Activated CD8-positive, alpha-beta T cell treated with anti-CD3 and anti-CD28 coated beads, Interleukin-2, amount 10 ng/mL, durations not matched to agents 7 days and 5 days (primary cell): ENCODE measurements at regions not wholly inside any gene's neighbourhood (a gene's known extent, or its start where the extent isn't known, plus 50 kb on each side); places are given as distances from the start of the nearest gene placed in this dataset.
"Not testable (repeated sequence)": the region's sequence is repeated elsewhere in the genome, so short reads cannot be mapped to it uniquely, and the experiment has no call there.

Experiments used
- ATAC-seq: fragments of 150-1000 bp; cut with Tn5 transposase; one replicate; pipeline ENCODE4 v1.10.0; 2021; ENCODE audit warnings: moderate library complexity
- CTCF ChIA-PET: fragments of 350-600 bp; sonication (Branson Sonifier 250); formaldehyde crosslinking; loops from one replicate; lab custom pipeline; 2021; ENCODE audit warnings: antibody characterized with exemption; lab: Charles Lee
- POLR2A ChIA-PET: fragments of 350-600 bp; sonication (Branson Sonifier 250); formaldehyde crosslinking; loops from one replicate; lab custom pipeline; 2021; ENCODE audit warnings: antibody characterized with exemption; lab: Charles Lee
- DNase-seq: peaks from one replicate; pipeline ENCODE4 v3.0.0-alpha.2; 2020
- H3K27ac Mint-ChIP-seq: one replicate; pipeline ENCODE4 v1.8.0; 2021; ENCODE audit warnings: mild to moderate bottlenecking, mixed read lengths
- H3K27me3 Mint-ChIP-seq: one replicate; pipeline ENCODE4 v1.8.0; 2021; ENCODE audit warnings: low read depth, mixed read lengths
- H3K36me3 Mint-ChIP-seq: one replicate; pipeline ENCODE4 v1.8.0; 2021; ENCODE audit warnings: low read depth, mixed read lengths
- H3K4me1 Mint-ChIP-seq: one replicate; pipeline ENCODE4 v1.8.0; 2021; ENCODE audit warnings: low read depth, mixed read lengths
- H3K4me3 Mint-ChIP-seq: one replicate; pipeline ENCODE4 v1.8.0; 2021; ENCODE audit warnings: mild to moderate bottlenecking, mixed read lengths
- H3K9me3 Mint-ChIP-seq: one replicate; pipeline ENCODE4 v1.8.0; 2022; ENCODE audit warnings: mixed read lengths; ENCODE audit not compliant: insufficient read depth

DNA sequence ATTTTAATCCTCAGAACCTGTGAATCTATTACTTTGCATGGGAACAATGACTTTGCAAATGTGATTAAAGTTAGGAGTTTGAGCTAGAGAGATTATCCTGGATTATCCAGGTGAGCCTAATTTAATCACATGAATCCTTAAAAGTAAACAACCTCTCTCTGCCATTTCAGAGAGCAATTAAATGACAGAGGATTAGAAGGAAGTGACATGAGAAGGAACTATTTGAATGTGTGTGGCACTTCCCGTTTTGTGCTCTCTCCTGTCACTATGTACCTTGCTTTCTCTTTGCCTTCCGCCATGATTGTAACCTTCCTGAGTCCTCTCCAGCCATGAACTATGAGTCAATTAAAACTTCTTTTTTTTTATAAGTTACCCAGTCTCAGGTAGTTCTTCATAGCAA is 559.2 kb downstream of the PRIM2 start:
- H3K4me3 Mint-ChIP-seq, H3K27ac Mint-ChIP-seq, ATAC-seq, POLR2A ChIA-PET, H3K4me1 Mint-ChIP-seq, CTCF ChIA-PET, DNase-seq, H3K27me3 Mint-ChIP-seq, H3K9me3 Mint-ChIP-seq, H3K36me3 Mint-ChIP-seq: not testable (repeated sequence)

DNA sequence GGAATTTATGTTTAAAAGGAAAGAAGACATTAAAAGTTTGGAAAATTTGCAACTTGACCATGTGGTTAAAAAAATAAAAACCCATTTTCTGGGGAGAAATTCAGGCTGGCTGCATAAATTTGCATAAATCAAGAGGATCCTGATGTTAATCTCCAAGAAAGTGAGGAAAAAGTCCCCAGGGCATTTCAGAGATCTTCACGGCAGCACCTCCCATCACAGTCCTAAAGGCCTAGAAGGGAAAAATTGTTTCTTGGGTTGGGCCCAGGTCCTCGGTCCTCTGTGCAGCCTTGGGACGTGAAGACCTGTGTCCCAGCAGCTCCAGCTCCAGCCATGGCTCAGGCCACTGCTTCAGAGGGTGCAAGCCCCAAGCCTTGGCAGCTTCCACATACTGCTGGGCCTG is 560.3 kb downstream of the PRIM2 start:
- POLR2A ChIA-PET, H3K36me3 Mint-ChIP-seq, ATAC-seq, DNase-seq, H3K27ac Mint-ChIP-seq, H3K27me3 Mint-ChIP-seq, H3K4me1 Mint-ChIP-seq, H3K4me3 Mint-ChIP-seq, CTCF ChIA-PET, H3K9me3 Mint-ChIP-seq: not testable (repeated sequence)

DNA sequence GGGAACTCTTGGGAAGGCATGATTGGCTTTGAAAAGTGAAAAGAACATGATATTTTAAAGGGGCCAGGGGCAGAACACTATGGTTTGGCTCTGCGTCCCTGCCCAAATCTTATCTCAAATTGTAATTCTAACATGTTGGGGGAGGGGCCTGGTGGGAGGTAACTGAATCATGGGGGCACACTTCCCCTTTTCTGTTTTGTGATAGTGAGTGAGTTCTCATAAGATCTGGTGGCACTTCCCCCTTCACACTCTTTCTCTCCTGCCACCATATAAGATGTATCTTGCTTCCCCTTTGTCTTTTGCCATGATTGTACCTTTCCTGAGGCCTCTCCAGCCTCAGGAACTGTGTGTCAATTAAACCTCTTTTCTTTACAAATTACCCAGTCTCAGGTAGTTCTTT is 561.4 kb downstream of the PRIM2 start:
- CTCF ChIA-PET, H3K27me3 Mint-ChIP-seq, POLR2A ChIA-PET, DNase-seq, H3K4me1 Mint-ChIP-seq, H3K9me3 Mint-ChIP-seq, H3K4me3 Mint-ChIP-seq, H3K36me3 Mint-ChIP-seq, H3K27ac Mint-ChIP-seq, ATAC-seq: not testable (repeated sequence)

DNA sequence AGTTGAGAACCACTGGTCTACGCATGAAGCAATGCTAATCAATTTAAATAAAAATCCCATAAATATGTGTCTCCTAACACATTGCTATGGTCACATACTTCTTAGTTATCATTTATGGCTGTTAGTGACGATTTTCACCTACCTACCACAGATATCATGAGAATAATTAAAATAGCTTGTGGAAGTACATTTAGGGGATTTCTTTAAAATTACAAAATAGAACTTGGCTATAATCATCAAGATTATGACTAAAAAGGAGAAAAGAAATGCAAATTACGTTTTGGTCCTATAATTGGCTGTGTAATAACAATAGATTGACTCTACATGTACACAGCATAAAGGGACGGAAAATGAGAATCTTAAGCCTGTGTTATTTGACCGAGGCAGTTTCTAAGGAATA is 581.4 kb downstream of the PRIM2 start:
- H3K27me3 Mint-ChIP-seq, DNase-seq, CTCF ChIA-PET, H3K27ac Mint-ChIP-seq, POLR2A ChIA-PET, H3K36me3 Mint-ChIP-seq, ATAC-seq, H3K4me3 Mint-ChIP-seq, H3K4me1 Mint-ChIP-seq, H3K9me3 Mint-ChIP-seq: not testable (repeated sequence)

DNA sequence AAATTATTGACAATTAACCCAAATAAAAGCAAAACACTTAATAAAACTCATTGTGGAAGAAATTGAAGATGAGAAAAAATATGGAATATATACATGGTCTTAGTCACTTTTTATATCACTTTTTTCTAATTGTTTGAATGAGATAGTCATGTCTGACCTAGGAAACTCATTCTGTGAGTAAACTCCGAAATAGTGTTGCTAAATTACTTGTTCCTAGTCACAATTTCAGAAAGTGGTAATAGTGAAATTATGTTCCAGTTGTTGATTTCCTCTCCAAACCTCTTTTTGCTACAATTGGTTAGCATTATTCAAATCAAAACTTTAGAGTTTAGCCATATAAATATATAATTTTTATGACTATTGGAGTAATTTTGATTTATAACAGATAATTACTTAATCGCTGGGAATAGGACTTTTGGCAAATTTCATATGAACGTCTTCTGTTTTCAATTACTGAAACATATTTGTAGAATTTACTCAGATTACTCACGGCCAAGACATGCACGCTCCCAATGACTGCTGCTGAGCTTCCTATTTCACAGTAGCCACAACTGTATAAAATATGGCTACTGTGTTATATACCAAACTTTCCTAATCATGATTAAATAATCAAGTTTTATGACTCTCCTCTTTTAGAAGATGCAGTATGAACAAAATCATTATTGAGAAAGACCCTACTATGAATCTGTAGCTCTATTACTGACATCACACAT is 583.4 kb downstream of the PRIM2 start:
- H3K27me3 Mint-ChIP-seq, H3K9me3 Mint-ChIP-seq, POLR2A ChIA-PET, H3K36me3 Mint-ChIP-seq, H3K27ac Mint-ChIP-seq, H3K4me3 Mint-ChIP-seq, H3K4me1 Mint-ChIP-seq, CTCF ChIA-PET, ATAC-seq, DNase-seq: not testable (repeated sequence)

DNA sequence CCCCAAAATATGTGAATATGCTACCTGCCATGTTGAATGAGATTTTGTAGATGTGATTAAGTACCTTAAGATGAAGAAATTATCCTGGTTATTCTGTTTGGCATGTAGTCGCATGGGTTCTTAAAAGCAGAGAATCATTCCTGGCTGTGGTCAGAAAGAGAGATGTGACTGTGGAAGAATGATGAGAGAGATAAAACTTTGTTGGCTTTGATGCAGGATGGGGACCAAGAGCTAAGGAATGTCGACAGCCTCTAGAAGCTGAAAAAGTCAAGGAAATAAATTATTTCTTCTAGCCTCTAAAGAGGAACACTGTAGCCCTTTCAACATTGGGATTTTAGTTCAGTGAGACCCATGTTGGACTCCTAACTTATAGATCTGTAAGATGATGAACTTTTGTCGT is 584.0 kb downstream of the PRIM2 start:
- ATAC-seq, POLR2A ChIA-PET, CTCF ChIA-PET, DNase-seq, H3K4me1 Mint-ChIP-seq, H3K4me3 Mint-ChIP-seq, H3K36me3 Mint-ChIP-seq, H3K9me3 Mint-ChIP-seq, H3K27ac Mint-ChIP-seq, H3K27me3 Mint-ChIP-seq: not testable (repeated sequence)

DNA sequence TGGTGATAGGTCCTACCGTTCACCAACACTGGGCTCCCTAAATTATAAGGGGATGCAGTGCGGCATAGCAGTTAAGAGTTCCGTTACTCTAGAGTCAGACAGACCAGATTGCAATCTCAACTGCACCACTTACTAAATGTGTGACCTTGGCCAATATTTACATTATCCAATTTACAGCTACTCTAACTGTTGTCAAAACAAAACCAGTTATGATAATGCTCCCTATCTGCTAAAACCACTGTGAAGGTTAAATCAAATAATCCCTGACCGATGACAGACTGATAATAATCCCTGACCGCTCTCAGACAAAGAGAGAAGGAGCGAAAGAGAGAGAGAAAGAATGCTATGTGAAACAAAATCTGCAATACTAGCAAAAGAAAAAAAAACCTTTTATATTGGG is 586.9 kb downstream of the PRIM2 start:
- H3K4me3 Mint-ChIP-seq, ATAC-seq, CTCF ChIA-PET, H3K27me3 Mint-ChIP-seq, H3K27ac Mint-ChIP-seq, H3K9me3 Mint-ChIP-seq, H3K4me1 Mint-ChIP-seq, POLR2A ChIA-PET, H3K36me3 Mint-ChIP-seq, DNase-seq: not testable (repeated sequence)

DNA sequence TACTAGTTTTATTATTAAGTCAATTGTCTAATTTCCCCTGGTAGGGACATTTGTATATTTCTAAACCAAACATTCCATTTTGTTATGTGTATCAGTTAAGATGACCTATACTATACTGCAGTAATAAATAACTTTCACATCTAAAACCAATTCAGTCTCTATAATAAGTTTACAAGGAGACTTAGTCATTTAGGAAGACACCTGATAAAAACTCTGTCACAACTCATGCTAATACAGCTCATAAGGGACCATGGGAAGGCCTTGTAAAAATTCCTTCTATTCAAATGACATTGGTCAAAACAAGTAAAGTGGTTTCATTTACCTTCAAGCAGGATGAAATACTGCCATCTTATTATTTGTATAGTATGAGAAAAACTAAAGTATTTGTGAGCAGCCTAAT is 597.9 kb downstream of the PRIM2 start:
- DNase-seq, H3K36me3 Mint-ChIP-seq, CTCF ChIA-PET, H3K4me1 Mint-ChIP-seq, H3K27ac Mint-ChIP-seq, H3K4me3 Mint-ChIP-seq, ATAC-seq, H3K27me3 Mint-ChIP-seq, H3K9me3 Mint-ChIP-seq, POLR2A ChIA-PET: not testable (repeated sequence)

DNA sequence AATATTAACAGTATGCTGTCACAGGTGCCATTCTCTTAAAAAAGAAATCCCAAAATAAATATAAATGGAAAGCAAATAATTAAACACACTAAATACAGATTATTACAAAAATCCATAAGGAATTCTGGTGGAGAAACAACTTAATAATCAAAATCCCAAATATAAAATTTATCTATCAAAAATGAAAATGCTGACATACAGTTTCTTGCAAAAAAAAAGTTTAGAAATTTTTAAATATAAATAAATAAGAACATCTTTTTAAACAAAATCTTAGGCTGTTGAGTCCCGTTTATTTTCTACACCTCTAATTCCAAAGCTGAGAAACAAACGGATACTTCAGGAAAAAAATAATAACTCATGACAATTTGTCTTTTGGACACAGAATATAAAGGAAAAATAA is 625.5 kb downstream of the PRIM2 start:
- CTCF ChIA-PET, H3K4me3 Mint-ChIP-seq, H3K27ac Mint-ChIP-seq, H3K9me3 Mint-ChIP-seq, H3K36me3 Mint-ChIP-seq, ATAC-seq, H3K4me1 Mint-ChIP-seq, DNase-seq, POLR2A ChIA-PET, H3K27me3 Mint-ChIP-seq: not testable (repeated sequence)

DNA sequence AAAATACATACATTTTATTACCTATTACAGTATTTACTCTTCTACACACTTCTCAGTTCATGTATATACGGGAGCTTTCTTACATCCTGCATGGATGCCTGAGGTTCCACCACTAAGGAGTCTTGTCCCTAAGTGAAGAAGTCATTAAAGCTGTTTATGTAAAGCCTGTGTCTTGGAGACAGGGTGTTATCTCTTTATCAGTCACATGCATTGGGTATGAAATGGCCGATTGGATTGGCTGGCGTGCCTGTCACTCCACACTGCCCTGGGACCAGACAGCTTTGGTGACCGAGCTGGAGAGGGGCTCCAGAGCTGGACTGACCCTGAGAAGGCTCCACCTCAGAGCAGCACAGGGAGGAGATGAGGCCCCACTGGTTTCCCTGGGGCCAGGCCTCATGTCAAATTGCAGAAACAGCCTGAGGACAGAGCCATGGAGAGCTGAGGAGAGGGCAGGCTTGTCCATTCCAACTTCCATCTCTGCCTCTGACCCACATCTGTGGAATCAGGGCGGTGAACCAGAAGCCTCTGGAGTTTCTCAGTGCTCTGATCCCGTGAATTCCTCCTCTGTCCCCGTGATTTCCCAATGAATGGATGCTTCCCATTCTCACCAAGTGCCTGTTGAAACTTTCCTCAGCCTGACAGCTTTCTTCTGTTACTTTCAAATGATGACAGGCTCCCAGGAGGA is 628.8 kb downstream of the PRIM2 start:
- CTCF ChIA-PET, ATAC-seq, H3K4me1 Mint-ChIP-seq, H3K27me3 Mint-ChIP-seq, H3K36me3 Mint-ChIP-seq, H3K27ac Mint-ChIP-seq, DNase-seq, H3K4me3 Mint-ChIP-seq, H3K9me3 Mint-ChIP-seq, POLR2A ChIA-PET: not testable (repeated sequence)

DNA sequence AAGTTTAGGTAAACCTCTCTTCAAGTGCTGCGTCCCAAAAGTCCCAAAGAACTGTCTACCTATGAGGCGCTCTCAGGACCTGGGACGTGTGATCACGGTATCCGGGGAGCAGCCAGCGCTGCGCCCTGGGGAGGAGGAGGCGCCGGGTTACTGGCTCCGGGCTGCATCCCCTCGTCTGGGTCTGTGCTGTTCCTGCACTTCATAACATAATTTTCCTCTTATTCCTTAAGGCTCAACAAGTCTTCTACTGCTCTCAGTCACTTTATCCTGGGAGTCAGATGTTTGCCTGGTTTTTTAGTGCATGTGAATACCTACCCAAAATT is 629.3 kb downstream of the PRIM2 start:
- CTCF ChIA-PET, H3K27ac Mint-ChIP-seq, H3K4me3 Mint-ChIP-seq, POLR2A ChIA-PET, H3K36me3 Mint-ChIP-seq, DNase-seq, ATAC-seq, H3K4me1 Mint-ChIP-seq, H3K27me3 Mint-ChIP-seq, H3K9me3 Mint-ChIP-seq: not testable (repeated sequence)

DNA sequence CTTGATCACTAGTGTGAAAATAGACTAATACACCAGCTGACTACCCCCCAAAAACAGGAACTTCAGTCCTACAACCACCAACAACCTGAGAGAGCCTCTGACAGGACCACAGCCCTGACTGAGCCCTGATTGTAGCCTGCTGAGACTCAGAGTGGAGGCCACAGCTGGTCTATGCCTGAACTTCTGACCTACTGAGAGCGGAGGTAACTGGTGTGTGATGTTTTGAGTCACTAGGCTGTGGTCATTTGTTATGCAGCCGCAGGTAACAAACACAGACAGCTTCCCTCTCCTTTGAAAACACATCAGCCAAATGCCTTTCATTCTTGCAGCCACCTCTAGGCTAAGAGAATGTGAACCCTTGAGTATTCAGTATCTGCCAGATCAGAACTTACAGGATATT is 631.1 kb downstream of the PRIM2 start:
- H3K4me1 Mint-ChIP-seq, H3K9me3 Mint-ChIP-seq, ATAC-seq, H3K4me3 Mint-ChIP-seq, CTCF ChIA-PET, H3K36me3 Mint-ChIP-seq, DNase-seq, H3K27me3 Mint-ChIP-seq, H3K27ac Mint-ChIP-seq, POLR2A ChIA-PET: not testable (repeated sequence)

DNA sequence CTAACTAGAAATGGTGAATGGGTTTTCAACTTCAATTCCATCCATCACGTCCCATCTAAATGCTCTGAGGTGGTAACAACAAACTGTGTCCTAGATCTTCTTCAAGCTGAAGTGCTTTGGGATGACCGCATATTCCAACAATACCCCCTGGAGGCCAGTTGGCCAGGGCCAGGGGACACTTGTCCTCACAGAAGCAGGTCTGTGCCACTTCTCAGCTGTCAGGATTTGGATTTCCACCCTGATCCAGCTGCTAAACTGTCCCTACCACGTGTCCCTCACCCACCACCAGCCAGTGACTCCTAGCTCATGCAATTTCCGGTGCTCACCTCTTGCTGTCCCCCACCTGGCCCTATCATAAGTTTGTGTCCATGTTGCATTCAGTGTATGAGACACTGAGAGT is 633.0 kb downstream of the PRIM2 start:
- H3K27me3 Mint-ChIP-seq, H3K9me3 Mint-ChIP-seq, H3K27ac Mint-ChIP-seq, POLR2A ChIA-PET, H3K4me1 Mint-ChIP-seq, H3K36me3 Mint-ChIP-seq, H3K4me3 Mint-ChIP-seq, DNase-seq, ATAC-seq, CTCF ChIA-PET: not testable (repeated sequence)
